Thoracic aorta (tissue), 2 donors: ENCODE measurements at regions not wholly inside any gene's neighbourhood (a gene's known extent, or its start where the extent isn't known, plus 50 kb on each side); places are given as distances from the start of the nearest gene placed in this dataset.

ENCODE experiments used
- ATAC-seq: fragments of 150-250 bp; one replicate; pipeline ENCODE4 v1.8.0; 2017; ENCODE audit warnings: low read depth; ENCODE audit not compliant: insufficient number of reproducible peaks, low FRiP score
- DNase-seq: peaks from one replicate; pipeline ENCODE4 v3.0.0-alpha.2; 2020; ENCODE audit warnings: low spot score
- H3K27ac ChIP-seq, 2 donors: fragments of 200-600 bp; sonication (generic); 1 replicate in 1 of 2; 2 replicates in 1 of 2; pipeline ENCODE4 v1.5.1; 2016; ENCODE audit warnings: mild to moderate bottlenecking in 2 of 2, moderate library complexity in 2 of 2
- H3K27me3 ChIP-seq: fragments of 200-600 bp; sonication (generic); replicated peaks from 2 replicates; pipeline ENCODE4 v1.6.0; 2016; ENCODE audit warnings: mild to moderate bottlenecking; ENCODE audit not compliant: insufficient read depth
- H3K36me3 ChIP-seq: fragments of 200-600 bp; sonication (generic); one replicate; pipeline ENCODE4 v1.5.1; 2016
- H3K4me1 ChIP-seq, 2 donors: fragments of 200-600 bp; sonication (generic); 1 replicate in 1 of 2; 2 replicates in 1 of 2; pipeline versions ENCODE4 v1.5.1 to v1.6.0; 2016; ENCODE audit warnings: low read depth in 2 of 2, mild to moderate bottlenecking in 1 of 2; ENCODE audit not compliant: control insufficient read depth in 1 of 2
- H3K4me3 ChIP-seq: fragments of 200-600 bp; sonication (generic); 2 replicates; pipeline ENCODE4 v1.5.1; 2016; ENCODE audit warnings: mild to moderate bottlenecking
- H3K9me3 ChIP-seq: fragments of 200-600 bp; sonication (generic); 2 replicates; pipeline ENCODE4 v1.5.1; 2016
- CTCF ChIP-seq: fragments of 200-600 bp; sonication (generic); IDR thresholded peaks from one replicate; pipeline ENCODE4 v1.5.1; 2019; ENCODE audit warnings: antibody characterized with exemption

- no peaks in the 10 kb centered on the region for H3K36me3 ChIP-seq
- H3K4me3 ChIP-seq = no peak overlapping the region
- no peaks in the 10 kb centered on the region for H3K27me3 ChIP-seq
- H3K4me1 ChIP-seq = no peaks in the 10 kb centered on the region
- ATAC-seq (no peak), DNase-seq (no peak)
- H3K9me3 ChIP-seq = no peaks in the 10 kb centered on the region
- H3K27ac ChIP-seq = no peak overlapping the region
- no peak for TF ChIP-seq CTCF
Observed at GRCh38 chr5:92917044-92917443, 664.0 kb downstream of the NR2F1-AS1 start.

GRCh38 chr5:92916036-92916435 is 665.0 kb downstream of the NR2F1-AS1 start:
- DNase-seq = no peak
- no peak overlapping the region for H3K27ac ChIP-seq
- no peaks in the 10 kb centered on the region for H3K9me3 ChIP-seq
- no peak overlapping the region for H3K4me3 ChIP-seq
- no peaks in the 10 kb centered on the region for H3K4me1 ChIP-seq
- ATAC-seq = no peak
- no peaks in the 10 kb centered on the region for H3K27me3 ChIP-seq
- no peaks in the 10 kb centered on the region for H3K36me3 ChIP-seq
- TF ChIP-seq CTCF = no peak

GRCh38 chr5:92912283-92912682 is 668.7 kb downstream of the NR2F1-AS1 start:
- Histone ChIP-seq H3K9me3 (no peaks in the 10 kb centered on the region), H3K36me3 (no peaks in the 10 kb centered on the region), H3K4me1 (peaks cover 3 to 8% of the 10 kb centered on the region in 2 donors), H3K27ac (no peak overlapping the region), H3K27me3 (no peaks in the 10 kb centered on the region), H3K4me3 (no peak overlapping the region)
- no peak for TF ChIP-seq CTCF
- ATAC-seq (no peak), DNase-seq (no peak)

GRCh38 chr5:92911851-92912250 is 669.2 kb downstream of the NR2F1-AS1 start:
- Histone ChIP-seq H3K36me3 (no peaks in the 10 kb centered on the region), H3K4me3 (no peak overlapping the region), H3K4me1 (peaks cover 3 to 8% of the 10 kb centered on the region in 2 donors), H3K27me3 (no peaks in the 10 kb centered on the region), H3K27ac (no peak overlapping the region), H3K9me3 (no peaks in the 10 kb centered on the region)
- no peak for ATAC-seq
- no peak for TF ChIP-seq CTCF
- DNase-seq = no peak

- peaks cover 3 to 8% of the 10 kb centered on the region in 2 donors for H3K4me1 ChIP-seq
- ATAC-seq (no peak), DNase-seq (no peak)
- H3K4me3 ChIP-seq = no peak overlapping the region
- no peaks in the 10 kb centered on the region for H3K9me3 ChIP-seq
- no peaks in the 10 kb centered on the region for H3K36me3 ChIP-seq
- TF ChIP-seq CTCF = no peak
- H3K27me3 ChIP-seq = no peaks in the 10 kb centered on the region
- H3K27ac ChIP-seq = no peak overlapping the region
Observed at GRCh38 chr5:92911293-92911692, 669.7 kb downstream of the NR2F1-AS1 start.
